NCI-H524 treated with DMSO at 0.1 percent for 48 hours (cell line): ENCODE measurements at regions not wholly inside any gene's neighbourhood (a gene's known extent, or its start where the extent isn't known, plus 50 kb on each side); places are given as distances from the start of the nearest gene placed in this dataset.

Experiments used
- DNase-seq: peaks from one replicate; lab custom pipeline; 2025; lab: John Stamatoyannopoulos, UW

- DNase-seq = no peak
Measured at GRCh38 chr20:7415427-7415826, 524.8 kb downstream of the HAO1 start.

DNA sequence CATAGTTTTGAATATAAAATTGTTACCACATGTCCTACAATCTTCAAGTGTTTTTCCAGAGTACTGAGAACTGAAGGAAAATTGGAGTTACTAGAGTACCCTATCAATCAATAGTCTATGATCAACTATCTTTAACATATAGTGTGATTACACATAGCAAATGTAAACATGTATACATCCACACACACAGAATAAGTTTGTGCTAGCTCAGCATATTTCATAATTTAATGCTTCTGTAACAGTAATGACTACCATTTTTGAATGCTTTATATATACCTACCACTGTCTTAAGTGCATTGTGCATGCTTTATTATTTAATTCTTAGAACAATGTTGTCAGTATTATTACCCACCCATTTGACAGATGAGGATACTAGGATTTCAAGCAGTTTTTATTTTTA, 523.9 kb downstream of the HAO1 start:
- DNase-seq = no peak

DNA sequence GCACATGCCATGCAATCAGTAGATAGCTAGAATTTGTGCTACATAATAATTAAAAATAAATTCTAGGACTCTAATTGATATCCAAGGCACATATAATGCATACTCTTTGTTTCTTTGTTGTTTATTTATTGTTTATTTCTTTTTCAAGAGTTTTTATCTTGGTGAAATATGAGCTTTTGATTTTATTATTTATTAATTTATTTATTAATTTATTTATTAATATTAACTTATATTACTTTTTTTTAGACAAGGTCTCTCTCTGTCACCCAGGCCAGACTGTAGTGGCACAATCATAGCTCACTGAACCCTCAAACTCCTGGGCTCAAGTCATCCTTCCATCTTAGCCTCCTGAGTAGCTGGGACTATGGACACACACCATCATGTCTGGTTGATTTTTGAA, 519.9 kb downstream of the HAO1 start:
- no peak for DNase-seq

- no peak for DNase-seq
Measured at GRCh38 chr20:7426890-7427496, 513.3 kb downstream of the HAO1 start.

GRCh38 chr20:7428946-7429345, 511.3 kb downstream of the HAO1 start:
- DNase-seq = no peak

DNA sequence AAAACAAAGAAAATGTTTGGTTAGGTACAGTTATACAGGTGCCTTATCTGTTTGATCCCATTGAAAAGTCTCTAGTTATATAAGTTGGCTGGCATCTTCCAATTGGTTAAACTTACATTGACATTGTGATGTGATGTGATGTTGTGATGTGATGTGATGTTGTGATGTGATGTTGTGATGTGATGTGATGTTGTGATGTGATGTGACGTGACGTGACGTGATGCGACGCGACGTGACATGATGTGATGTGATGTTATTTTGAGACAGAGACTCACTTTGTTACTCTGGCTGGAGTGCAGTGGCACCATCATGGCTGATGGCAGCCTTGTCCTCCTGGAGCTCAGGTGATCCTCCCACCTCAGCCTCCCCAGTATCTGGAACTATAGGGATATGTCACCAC, 507.6 kb downstream of the HAO1 start:
- no peak for DNase-seq

- DNase-seq = no peak
Measured at GRCh38 chr20:7437311-7437710, 502.9 kb downstream of the HAO1 start.

- no peak for DNase-seq
Measured at GRCh38 chr20:7449269-7449668, 491.0 kb downstream of the HAO1 start.

DNA sequence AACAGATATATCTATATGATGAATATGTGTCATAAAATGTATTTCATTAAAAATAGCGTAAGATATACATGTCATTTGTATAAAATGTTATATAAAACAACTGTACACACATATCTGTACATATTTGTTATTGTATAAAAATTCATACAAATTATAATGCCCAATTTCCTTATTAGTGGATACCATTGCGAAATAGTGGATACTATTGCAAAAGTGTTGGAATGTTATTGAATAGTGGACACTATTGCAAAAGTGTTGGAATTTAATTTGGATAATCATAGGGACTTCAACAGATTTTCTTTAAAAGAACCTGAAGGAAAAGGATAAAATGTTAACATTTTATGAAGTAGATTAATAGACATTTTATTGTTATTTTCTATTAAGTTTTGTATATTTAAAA, 487.4 kb downstream of the HAO1 start:
- no peak for DNase-seq

DNA sequence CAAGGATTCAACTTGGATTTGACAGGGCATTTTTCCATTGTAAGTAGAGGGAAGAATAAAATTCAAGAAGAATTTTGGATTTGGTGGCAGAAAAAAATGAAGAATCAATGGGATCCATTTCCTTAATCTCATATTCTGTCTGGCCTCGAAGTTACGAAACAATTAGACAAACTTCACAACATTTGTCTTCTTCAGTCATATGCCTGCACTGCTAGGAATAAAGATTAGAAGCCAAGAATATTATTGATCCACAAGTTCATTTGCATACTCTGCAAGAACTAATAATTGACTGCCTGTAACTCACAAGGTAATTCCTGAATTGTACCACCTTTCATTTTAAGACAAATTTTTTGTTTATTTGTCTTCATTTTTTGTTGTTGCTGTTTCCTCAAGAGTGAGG, 486.2 kb downstream of the HAO1 start:
- DNase-seq = no peak

DNA sequence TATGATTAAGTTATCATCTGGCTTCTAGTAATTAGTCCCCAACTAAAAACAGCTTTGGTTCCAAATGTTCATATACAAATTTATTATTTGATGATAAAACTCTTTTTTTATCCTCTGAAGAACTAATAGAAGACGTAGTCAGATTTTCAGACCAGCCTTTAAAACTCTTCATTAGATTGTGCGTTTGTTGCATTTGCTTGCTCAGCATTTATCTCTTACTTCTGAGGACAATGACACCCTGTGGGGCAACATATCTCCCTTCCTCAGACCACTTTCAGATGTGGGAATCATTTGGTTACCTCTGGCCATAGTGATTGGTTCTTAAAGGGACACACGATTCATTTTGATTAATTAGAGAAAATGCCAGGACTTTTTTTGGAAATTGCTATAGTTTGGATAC, 481.8 kb downstream of the HAO1 start:
- no peak for DNase-seq

- no peak for DNase-seq
Measured at GRCh38 chr20:7459083-7459482, 481.2 kb downstream of the HAO1 start.

DNA sequence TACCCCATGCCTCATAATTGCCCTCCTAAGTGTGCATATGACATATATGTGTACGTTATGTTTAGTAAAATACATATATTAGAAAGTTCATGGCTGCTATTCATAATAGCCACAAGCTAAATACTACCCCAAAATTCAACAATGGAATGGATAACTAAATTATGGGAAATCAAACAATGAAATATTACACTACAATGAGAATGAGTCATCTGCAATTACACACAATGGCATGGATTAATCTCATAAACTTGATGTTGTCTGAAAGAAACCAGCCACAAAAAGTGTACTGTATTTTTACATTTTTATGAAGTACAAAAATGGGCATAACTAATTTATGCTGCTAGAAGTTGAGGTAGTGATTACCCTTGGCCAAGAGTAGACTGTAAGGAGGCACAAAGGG, 477.0 kb downstream of the HAO1 start:
- DNase-seq = no peak

DNA sequence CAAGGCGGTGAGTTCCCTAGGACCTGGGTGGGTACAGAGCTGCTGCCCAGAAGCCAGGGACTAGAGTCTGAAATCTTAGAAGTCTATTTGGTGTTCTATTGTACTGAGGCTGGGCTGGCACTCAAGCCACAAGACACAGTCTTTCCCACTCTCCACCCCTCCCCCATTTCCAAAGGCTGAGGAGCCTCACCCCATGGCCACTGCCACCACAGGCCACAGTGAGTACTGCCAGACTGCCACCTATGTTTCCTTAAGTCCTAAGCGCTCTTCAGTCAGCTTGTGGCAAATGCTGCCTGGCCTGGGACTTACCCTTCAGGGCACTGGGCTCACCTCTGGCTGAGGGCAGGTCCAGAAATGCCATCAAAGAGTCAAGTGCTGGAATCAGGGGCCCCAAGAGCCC, 469.3 kb downstream of the HAO1 start:
- DNase-seq = no peak

GRCh38 chr20:7490288-7490687, 450.0 kb downstream of the HAO1 start:
- no peak for DNase-seq

DNA sequence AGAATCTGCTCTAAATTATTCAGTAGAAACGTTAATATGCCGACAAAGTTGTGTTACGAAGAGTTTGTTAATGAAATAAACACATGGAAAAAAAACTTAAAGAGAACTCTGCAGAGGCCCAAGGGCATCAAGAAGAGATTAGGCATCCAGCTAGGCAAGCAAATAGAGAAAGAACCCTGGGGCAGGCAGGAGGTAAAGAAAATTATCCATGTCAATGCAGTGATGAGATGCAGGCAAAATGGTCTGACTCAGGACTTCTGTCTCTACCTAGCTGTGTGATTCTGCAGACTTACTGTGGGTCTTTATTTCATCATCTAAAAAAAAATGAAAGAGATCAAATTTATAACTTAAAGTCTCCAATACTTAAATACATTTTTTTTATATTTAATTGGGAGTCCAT, 448.0 kb downstream of the HAO1 start:
- DNase-seq = no peak

GRCh38 chr20:7493311-7493710, 446.9 kb downstream of the HAO1 start:
- DNase-seq = no peak

- DNase-seq = no peak
Measured at GRCh38 chr20:7496394-7496991, 443.8 kb downstream of the HAO1 start.

- DNase-seq = no peak
Measured at GRCh38 chr20:7497985-7498384, 442.3 kb downstream of the HAO1 start.

- DNase-seq = no peak
Measured at GRCh38 chr20:7499201-7499600, 441.1 kb downstream of the HAO1 start.

DNA sequence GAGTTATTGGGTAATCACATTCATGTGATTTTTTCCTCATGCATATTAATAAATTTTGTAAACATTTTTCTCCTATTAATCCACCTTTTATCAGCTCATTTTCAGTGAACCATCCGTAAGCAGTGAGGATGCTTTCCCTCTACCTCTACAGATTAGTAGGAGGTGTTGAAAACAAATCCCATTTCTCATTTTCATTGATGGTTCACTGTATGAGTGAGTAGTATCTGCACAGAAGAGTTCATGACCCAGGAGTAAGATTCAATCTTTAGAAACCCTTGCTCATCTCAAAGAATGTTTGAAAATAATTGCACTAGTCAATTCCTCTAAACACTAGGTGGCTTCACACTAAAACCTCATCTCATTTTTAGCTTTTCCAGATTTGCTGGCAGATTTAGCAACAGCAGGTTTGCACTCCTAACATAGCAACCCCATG, 440.0 kb downstream of the HAO1 start:
- no peak for DNase-seq

DNA sequence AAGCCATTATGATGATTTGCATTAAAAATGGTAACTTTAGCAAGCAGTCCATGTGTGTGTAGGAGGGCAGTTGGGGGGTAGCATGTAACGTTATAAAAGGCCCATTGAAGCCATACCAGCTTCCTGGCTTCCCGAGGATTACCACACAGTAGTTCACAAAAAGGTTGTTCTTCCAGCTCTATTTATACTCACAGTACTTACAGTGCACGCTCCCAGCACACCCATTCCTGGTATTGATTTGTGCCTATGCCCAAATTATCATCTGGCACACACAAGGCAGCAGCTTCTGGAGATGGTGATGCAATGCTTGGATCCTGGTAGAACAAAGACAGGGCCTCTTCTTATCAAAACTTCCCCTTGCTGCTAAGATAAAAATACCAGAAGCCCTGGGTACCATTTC, 436.8 kb downstream of the HAO1 start:
- DNase-seq = no peak

GRCh38 chr20:7505152-7505834, 435.0 kb downstream of the HAO1 start:
- no peak for DNase-seq

GRCh38 chr20:7505835-7506221, 434.4 kb downstream of the HAO1 start:
- no peak for DNase-seq
